WTC11 (cell line): ENCODE measurements at regions not wholly inside any gene's neighbourhood (a gene's known extent, or its start where the extent isn't known, plus 50 kb on each side); places are given as distances from the start of the nearest gene placed in this dataset.

Experiments used
- ATF2 ChIP-seq: sonication (generic); formaldehyde crosslinking; IDR thresholded peaks from 2 replicates; pipeline ENCODE4 v1.8.1; 2022; ENCODE audit warnings: low read depth, missing genetic modification reagents, borderline replicate concordance
- CREM ChIP-seq: sonication (generic); formaldehyde crosslinking; IDR thresholded peaks from 2 replicates; pipeline ENCODE4 v1.8.1; 2022; ENCODE audit warnings: mild to moderate bottlenecking, missing genetic modification reagents, moderate library complexity
- CTCF ChIP-seq: fragments of 200-600 bp; IDR thresholded peaks from 2 replicates; pipeline ENCODE4 v1.8.0; 2022; ENCODE audit warnings: antibody characterized with exemption
- SP1 ChIP-seq: sonication (generic); formaldehyde crosslinking; conservative IDR thresholded peaks from 2 replicates; pipeline ENCODE4 v1.8.1; 2022; ENCODE audit warnings: missing genetic modification reagents
- USF1 ChIP-seq: sonication (generic); formaldehyde crosslinking; IDR thresholded peaks from 2 replicates; pipeline ENCODE4 v1.8.0; 2022; ENCODE audit warnings: mild to moderate bottlenecking, missing genetic modification reagents
- ZBTB21 ChIP-seq: sonication (generic); formaldehyde crosslinking; IDR thresholded peaks from 2 replicates; pipeline ENCODE4 v1.8.1; 2023; ENCODE audit warnings: mild to moderate bottlenecking, missing genetic modification reagents, borderline replicate concordance
- ZNF512 ChIP-seq: sonication (generic); formaldehyde crosslinking; IDR thresholded peaks from 2 replicates; pipeline ENCODE4 v1.8.1; 2022; ENCODE audit warnings: missing genetic modification reagents, borderline replicate concordance

- TF ChIP-seq ZNF512 (CRISPR knock-in tag), result no peak
- no peak for TF ChIP-seq CTCF
- no peak for TF ChIP-seq CREM (CRISPR knock-in tag)
- no peak for TF ChIP-seq USF1 (CRISPR knock-in tag)
- TF ChIP-seq SP1 (CRISPR knock-in tag), result no peak
- no peak for TF ChIP-seq ATF2 (CRISPR knock-in tag)
- no peak for TF ChIP-seq ZBTB21 (CRISPR knock-in tag)
Observed at GRCh38 chrX:133468051-133468450, 52.8 kb upstream of the GPC4 start.
